Rectal smooth muscle tissue (tissue), 1 donor: ENCODE measurements at regions not wholly inside any gene's neighbourhood (a gene's known extent, or its start where the extent isn't known, plus 50 kb on each side); places are given as distances from the start of the nearest gene placed in this dataset.

Experiments
- H3K27ac ChIP-seq: one replicate; pipeline ENCODE4 v1.7.0; 2013; ENCODE audit warnings: low read depth, low read length, inconsistent platforms
- H3K27me3 ChIP-seq: one replicate; pipeline ENCODE4 v1.7.0; 2013; ENCODE audit warnings: low read length; ENCODE audit not compliant: control insufficient read depth, insufficient read depth
- H3K36me3 ChIP-seq: one replicate; pipeline ENCODE4 v1.7.0; 2013; ENCODE audit warnings: low read length; ENCODE audit not compliant: control insufficient read depth, insufficient read depth
- H3K4me1 ChIP-seq: one replicate; pipeline ENCODE4 v1.7.0; 2013; ENCODE audit warnings: low read length; ENCODE audit not compliant: control insufficient read depth, insufficient read depth
- H3K4me3 ChIP-seq: one replicate; pipeline ENCODE4 v1.7.0; 2013; ENCODE audit warnings: low read length
- H3K9ac ChIP-seq: one replicate; pipeline ENCODE4 v1.7.0; 2013; ENCODE audit warnings: low read length

- H3K36me3 ChIP-seq, result no peaks in the 10 kb centered on the region
- H3K9ac ChIP-seq, result no peak overlapping the region
- no peak overlapping the region for H3K4me3 ChIP-seq
- no peaks in the 10 kb centered on the region for H3K4me1 ChIP-seq
- no peak overlapping the region for H3K27ac ChIP-seq
- H3K27me3 ChIP-seq, result no peaks in the 10 kb centered on the region
Measured at GRCh38 chr15:85897207-85897894, 102.6 kb upstream of the KLHL25 start.

- Histone ChIP-seq H3K27me3 (no peaks in the 10 kb centered on the region), H3K4me1 (no peaks in the 10 kb centered on the region), H3K9ac (no peak overlapping the region), H3K4me3 (no peak overlapping the region), H3K36me3 (no peaks in the 10 kb centered on the region), H3K27ac (no peak overlapping the region)
Measured at GRCh38 chr15:85897895-85898717, 103.4 kb upstream of the KLHL25 start.

DNA sequence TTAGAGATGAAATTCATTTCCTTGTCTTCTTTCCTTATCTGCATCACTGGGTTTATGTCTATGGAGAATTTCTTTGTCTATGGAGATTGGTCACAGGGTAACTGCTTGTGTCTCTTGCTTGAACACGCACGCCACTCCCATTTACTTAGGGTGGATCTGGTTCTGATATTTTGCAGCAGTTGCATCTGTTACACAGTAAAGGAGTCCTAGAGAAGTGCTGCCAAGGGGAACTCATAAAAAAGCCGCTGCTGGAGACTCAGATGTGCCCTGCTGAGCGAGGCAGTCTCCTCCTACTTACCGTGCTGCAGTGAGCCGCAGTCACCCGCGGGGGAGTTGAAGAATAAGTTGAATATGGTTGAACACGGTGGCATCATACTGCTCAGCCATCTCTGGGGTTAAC is 105.2 kb upstream of the KLHL25 start:
- no peak overlapping the region for H3K4me3 ChIP-seq
- no peaks in the 10 kb centered on the region for H3K27me3 ChIP-seq
- no peak overlapping the region for H3K27ac ChIP-seq
- no peaks in the 10 kb centered on the region for H3K4me1 ChIP-seq
- H3K36me3 ChIP-seq, result no peaks in the 10 kb centered on the region
- H3K9ac ChIP-seq, result no peak overlapping the region

DNA sequence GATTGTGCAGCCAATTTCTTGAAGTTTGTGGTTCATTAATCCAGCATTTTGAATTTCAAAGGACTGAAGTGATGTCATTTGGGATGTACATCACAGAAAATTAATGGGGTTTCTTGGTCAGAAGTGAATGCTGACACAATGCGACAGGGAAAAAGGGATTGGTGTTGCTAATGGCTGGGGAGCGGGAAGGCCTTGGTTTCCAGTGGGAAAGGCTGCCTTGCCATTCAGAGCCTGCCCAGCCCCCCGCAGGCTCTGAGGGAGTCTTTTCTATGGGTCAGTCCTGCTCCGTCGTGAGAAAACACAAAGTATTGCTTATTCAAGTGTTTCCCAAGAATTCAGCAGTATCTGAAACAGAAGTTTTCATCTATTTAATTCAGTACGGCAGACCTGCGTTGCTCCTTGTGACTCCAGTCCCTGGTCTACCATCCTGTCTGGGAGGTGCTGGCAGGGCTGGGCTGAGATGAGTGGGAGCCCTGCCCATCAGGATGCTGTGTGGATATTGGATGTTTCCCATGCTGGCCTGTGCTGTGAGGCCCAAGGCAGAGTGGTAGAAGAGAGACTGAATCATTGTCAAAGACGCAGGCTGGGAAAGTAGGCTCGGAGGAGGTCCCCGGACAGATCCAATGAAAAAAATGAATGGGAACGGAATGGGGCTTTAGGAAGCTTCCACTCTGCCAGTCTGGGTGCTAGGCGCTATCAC is 111.2 kb upstream of the KLHL25 start:
- Histone ChIP-seq H3K27ac (no peak overlapping the region), H3K27me3 (no peaks in the 10 kb centered on the region), H3K36me3 (no peaks in the 10 kb centered on the region), H3K4me3 (no peak overlapping the region), H3K4me1 (no peaks in the 10 kb centered on the region), H3K9ac (no peak overlapping the region)

- no peak overlapping the region for H3K4me3 ChIP-seq
- no peaks in the 10 kb centered on the region for H3K36me3 ChIP-seq
- H3K27me3 ChIP-seq, result no peaks in the 10 kb centered on the region
- no peak overlapping the region for H3K9ac ChIP-seq
- no peaks in the 10 kb centered on the region for H3K4me1 ChIP-seq
- no peak overlapping the region for H3K27ac ChIP-seq
Measured at GRCh38 chr15:85906640-85907039, 111.9 kb upstream of the KLHL25 start.

DNA sequence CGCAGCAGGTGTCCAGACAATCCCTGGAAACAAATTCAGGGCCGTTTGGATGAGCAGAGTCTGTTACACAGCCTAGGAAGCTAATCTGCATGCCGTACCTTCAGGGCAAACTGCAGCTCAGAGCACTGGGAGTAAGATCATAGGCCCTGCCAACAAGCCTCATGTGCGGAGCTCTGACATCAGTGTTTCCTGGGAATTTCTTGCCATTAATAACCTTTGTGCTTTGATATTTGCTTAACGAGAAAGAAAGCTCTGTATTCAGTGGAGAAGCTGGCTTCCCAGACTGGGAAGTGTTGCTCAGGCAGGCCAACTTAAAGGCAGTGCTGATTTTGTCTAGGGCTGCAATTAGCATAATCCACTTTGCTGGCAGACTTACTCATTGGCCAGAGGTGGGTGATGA is 116.1 kb upstream of the KLHL25 start:
- H3K36me3 ChIP-seq, result no peaks in the 10 kb centered on the region
- H3K27ac ChIP-seq, result no peak overlapping the region
- no peak overlapping the region for H3K9ac ChIP-seq
- no peaks in the 10 kb centered on the region for H3K27me3 ChIP-seq
- H3K4me3 ChIP-seq, result no peak overlapping the region
- H3K4me1 ChIP-seq, result no peaks in the 10 kb centered on the region

GRCh38 chr15:85913461-85913860 is 118.7 kb upstream of the KLHL25 start:
- H3K36me3 ChIP-seq, result no peaks in the 10 kb centered on the region
- no peak overlapping the region for H3K9ac ChIP-seq
- no peaks in the 10 kb centered on the region for H3K27me3 ChIP-seq
- no peaks in the 10 kb centered on the region for H3K4me1 ChIP-seq
- no peak overlapping the region for H3K27ac ChIP-seq
- H3K4me3 ChIP-seq, result no peak overlapping the region

GRCh38 chr15:85920956-85921355 is 126.2 kb upstream of the KLHL25 start:
- H3K4me1 ChIP-seq, result no peaks in the 10 kb centered on the region
- no peaks in the 10 kb centered on the region for H3K36me3 ChIP-seq
- H3K9ac ChIP-seq, result no peak overlapping the region
- H3K27me3 ChIP-seq, result no peaks in the 10 kb centered on the region
- H3K4me3 ChIP-seq, result no peak overlapping the region
- H3K27ac ChIP-seq, result no peak overlapping the region

- H3K36me3 ChIP-seq, result no peaks in the 10 kb centered on the region
- H3K4me3 ChIP-seq, result no peak overlapping the region
- no peaks in the 10 kb centered on the region for H3K27me3 ChIP-seq
- no peak overlapping the region for H3K9ac ChIP-seq
- no peaks in the 10 kb centered on the region for H3K4me1 ChIP-seq
- no peak overlapping the region for H3K27ac ChIP-seq
Measured at GRCh38 chr15:85924088-85924487, 129.4 kb upstream of the KLHL25 start.

DNA sequence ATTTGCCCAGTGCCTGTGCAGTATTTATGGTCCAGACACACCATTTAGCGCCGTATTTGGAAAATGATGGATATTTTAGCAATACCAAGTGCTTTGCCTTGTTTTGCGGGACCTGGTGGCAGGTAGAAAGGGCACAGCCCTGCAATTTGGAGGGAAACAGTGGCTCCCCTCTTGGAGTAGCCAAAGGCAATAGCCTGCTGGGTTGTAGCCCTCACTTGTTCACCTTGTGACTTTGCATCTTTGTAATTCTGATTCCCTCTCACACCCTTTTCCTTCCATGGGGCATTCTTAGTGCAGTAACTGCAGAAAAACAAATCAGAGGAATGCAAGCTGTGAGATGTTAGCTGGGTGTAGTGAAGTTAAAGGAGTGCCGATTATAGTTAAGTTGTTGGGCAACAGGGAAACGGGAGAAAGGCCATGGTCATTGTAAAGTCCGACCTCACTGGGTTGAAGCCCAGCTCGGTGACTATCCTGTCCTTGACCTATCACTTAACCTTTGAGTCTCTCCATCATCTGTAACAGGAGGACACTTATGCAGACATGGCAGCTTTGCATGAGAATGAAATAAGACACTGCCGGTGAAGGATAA is 131.0 kb upstream of the KLHL25 start:
- H3K4me1 ChIP-seq, result peaks cover 2% of the 10 kb centered on the region

GRCh38 chr15:85926834-85927233 is 132.1 kb upstream of the KLHL25 start:
- H3K36me3 ChIP-seq, result no peaks in the 10 kb centered on the region
- no peaks in the 10 kb centered on the region for H3K27me3 ChIP-seq
- H3K4me3 ChIP-seq, result no peak overlapping the region
- no peak overlapping the region for H3K9ac ChIP-seq
- H3K27ac ChIP-seq, result no peak overlapping the region
- H3K4me1 ChIP-seq, result peaks cover 2% of the 10 kb centered on the region

More for the DNA sequence above, 131.0 kb upstream of the KLHL25 start:
- no peak overlapping the region for H3K9ac ChIP-seq
- H3K27me3 ChIP-seq, result no peaks in the 10 kb centered on the region
- H3K27ac ChIP-seq, result no peak overlapping the region
- no peaks in the 10 kb centered on the region for H3K36me3 ChIP-seq
- no peak overlapping the region for H3K4me3 ChIP-seq

DNA sequence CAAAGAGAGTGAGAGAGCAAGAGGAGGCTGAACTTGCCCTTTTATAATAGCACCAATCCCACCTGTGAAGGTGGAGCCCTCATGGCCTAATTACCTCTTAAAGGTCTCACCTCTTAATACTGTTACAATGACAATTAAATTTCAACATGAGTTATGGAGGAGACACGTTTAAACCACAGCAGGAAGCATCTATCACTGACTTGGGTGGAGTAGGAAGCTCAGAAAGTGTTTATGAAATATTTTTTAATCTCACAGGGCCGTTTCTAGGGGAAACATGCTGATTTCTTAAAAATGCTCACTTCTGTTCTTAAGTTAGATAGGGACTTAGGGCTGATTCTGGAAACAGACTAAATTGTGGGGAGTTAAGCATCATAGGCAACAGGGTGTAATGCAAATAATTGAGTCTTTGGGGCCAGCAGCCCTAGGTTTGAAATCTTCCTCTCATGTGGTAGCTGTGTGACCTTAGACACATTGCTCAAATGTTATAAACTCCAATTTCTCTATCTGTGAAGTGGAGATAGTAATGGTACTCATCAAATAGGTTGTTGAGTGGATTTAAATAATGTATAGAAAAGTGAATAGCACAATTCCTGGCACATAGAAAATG is 133.3 kb upstream of the KLHL25 start:
- H3K4me1 ChIP-seq, result peaks cover 2% of the 10 kb centered on the region
- no peak overlapping the region for H3K4me3 ChIP-seq
- H3K36me3 ChIP-seq, result no peaks in the 10 kb centered on the region
- no peaks in the 10 kb centered on the region for H3K27me3 ChIP-seq
- no peak overlapping the region for H3K27ac ChIP-seq
- no peak overlapping the region for H3K9ac ChIP-seq
